ENCODE measurements at regions not wholly inside any gene's neighbourhood (a gene's known extent, or its start where the extent isn't known, plus 50 kb on each side); places are given as distances from the start of the nearest gene placed in this dataset.

DNA sequence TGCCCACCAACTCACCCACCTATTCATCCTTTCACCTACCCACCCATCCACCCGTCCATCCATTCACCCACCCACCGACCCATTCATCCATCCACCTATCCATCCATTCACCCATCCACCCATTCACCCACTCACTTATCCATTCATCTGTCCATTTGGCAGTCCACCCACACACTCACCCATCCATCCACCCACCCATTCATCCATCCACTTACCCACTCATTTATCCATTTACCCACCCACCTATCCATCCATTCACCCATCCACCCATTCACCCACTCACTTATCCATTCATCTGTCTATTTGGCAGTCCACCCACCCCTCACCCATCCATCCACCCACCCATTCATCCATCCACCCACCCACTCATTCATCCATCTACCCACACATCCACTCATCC lies 278.1 kb upstream of the IRX4 start:
- no TSS peak for BruUV-seq (replicated peaks)
- FAIRE-seq = no peak
- no peak for DNase-seq (ENCODE audit: low read depth, low spot score)
- Histone ChIP-seq H3K79me2 (ENCODE audit: control insufficient read depth, insufficient read depth, low read length) (no peaks in the 10 kb centered on the region), H3K4me1 (ENCODE audit: control insufficient read depth, extremely low read depth, insufficient read depth, low read length) (no peaks in the 10 kb centered on the region), H3K9me1 (replicated peaks; ENCODE audit: control insufficient read depth, extremely low read depth, insufficient read depth, low read length) (no peaks in the 10 kb centered on the region), H3K27ac (ENCODE audit: insufficient read depth, low read depth, low read length) (no peak overlapping the region), H4K20me1 (replicated peaks; ENCODE audit: control insufficient read depth, extremely low read depth, insufficient read depth, low read length) (no peaks in the 10 kb centered on the region), H3K9ac (replicated peaks; ENCODE audit: extremely low read depth, insufficient read depth, low read length) (no peak overlapping the region), H3K4me2 (ENCODE audit: insufficient read depth, low read length) (no peak overlapping the region), H2AFZ (ENCODE audit: low read depth, low read length) (no peak overlapping the region), H3K36me3 (ENCODE audit: control insufficient read depth in 2 of 2, extremely low read depth in 1 of 2, insufficient read depth in 2 of 2, low read length in 2 of 2) (no peaks in the 10 kb centered on the region), H3K4me3 (replicated peaks in 1 of 3; ENCODE audit: insufficient read depth in 1 of 3, low read depth in 1 of 3, low read length in 3 of 3) (no peak overlapping the region), H3K9me3 (replicated peaks; ENCODE audit: control insufficient read depth, insufficient read depth, low read length) (no peaks in the 10 kb centered on the region), H3K27me3 (ENCODE audit: control insufficient read depth in 2 of 2, insufficient read depth in 2 of 2, low read length in 2 of 2) (no peaks in the 10 kb centered on the region)
- intact Hi-C loops (cut with micrococcal nuclease) = no loop called here
- POLR2A ChIA-PET = no interaction called here
- TF ChIP-seq MAX (IDR thresholded peaks at IDR 0.05; ENCODE audit: insufficient read depth, insufficient read length) (no peak), POLR2A (IDR thresholded peaks at IDR 0.05; ENCODE audit: low read depth, low read length) (no peak), MYC (IDR thresholded peaks at IDR 0.05; ENCODE audit: low read depth, low read length) (no peak), POLR2AphosphoS5 (IDR thresholded peaks at IDR 0.05; ENCODE audit: insufficient read depth, low read depth, low read length) (no peak), FOS (IDR thresholded peaks at IDR 0.05; ENCODE audit: borderline replicate concordance, insufficient read depth, low read length) (no peak), EZH2 (IDR thresholded peaks at IDR 0.05; ENCODE audit: borderline replicate concordance, low read depth, low read length, severe bottlenecking) (no peak), GATA2 (IDR thresholded peaks at IDR 0.05; ENCODE audit: insufficient read depth, insufficient read length, low read depth, low read length) (no peak)
- TF ChIP-seq, protein P1, sequence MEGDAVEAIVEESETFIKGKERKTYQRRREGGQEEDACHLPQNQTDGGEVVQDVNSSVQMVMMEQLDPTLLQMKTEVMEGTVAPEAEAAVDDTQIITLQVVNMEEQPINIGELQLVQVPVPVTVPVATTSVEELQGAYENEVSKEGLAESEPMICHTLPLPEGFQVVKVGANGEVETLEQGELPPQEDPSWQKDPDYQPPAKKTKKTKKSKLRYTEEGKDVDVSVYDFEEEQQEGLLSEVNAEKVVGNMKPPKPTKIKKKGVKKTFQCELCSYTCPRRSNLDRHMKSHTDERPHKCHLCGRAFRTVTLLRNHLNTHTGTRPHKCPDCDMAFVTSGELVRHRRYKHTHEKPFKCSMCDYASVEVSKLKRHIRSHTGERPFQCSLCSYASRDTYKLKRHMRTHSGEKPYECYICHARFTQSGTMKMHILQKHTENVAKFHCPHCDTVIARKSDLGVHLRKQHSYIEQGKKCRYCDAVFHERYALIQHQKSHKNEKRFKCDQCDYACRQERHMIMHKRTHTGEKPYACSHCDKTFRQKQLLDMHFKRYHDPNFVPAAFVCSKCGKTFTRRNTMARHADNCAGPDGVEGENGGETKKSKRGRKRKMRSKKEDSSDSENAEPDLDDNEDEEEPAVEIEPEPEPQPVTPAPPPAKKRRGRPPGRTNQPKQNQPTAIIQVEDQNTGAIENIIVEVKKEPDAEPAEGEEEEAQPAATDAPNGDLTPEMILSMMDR (IDR thresholded peaks at IDR 0.05; ENCODE audit: extremely low read depth in 1 of 2, insufficient read depth in 1 of 2, low read depth in 1 of 2, low read length in 2 of 2) = no peak
- dilution Hi-C loops (cut with MboI; ENCODE audit: extremely low pct_ligation_motif_present, low sequenced_read_pairs) = no loop called here
- CTCF ChIA-PET = no interaction called here

Data from endothelial cell of umbilical vein (primary cell).